Erythroblast (primary cell): ENCODE measurements at regions not wholly inside any gene's neighbourhood (a gene's known extent, or its start where the extent isn't known, plus 50 kb on each side); places are given as distances from the start of the nearest gene placed in this dataset.

Source experiments
- GATA1 ChIP-seq: IDR thresholded peaks from 2 replicates; pipeline ENCODE4 v1.6.1; 2011; ENCODE audit warnings: low read depth, mild to moderate bottlenecking, control low read depth, low read length, moderate library complexity
- POLR2A ChIP-seq: IDR thresholded peaks from 2 replicates; pipeline ENCODE4 v1.6.1; 2011; ENCODE audit warnings: mild to moderate bottlenecking, low read length

DNA sequence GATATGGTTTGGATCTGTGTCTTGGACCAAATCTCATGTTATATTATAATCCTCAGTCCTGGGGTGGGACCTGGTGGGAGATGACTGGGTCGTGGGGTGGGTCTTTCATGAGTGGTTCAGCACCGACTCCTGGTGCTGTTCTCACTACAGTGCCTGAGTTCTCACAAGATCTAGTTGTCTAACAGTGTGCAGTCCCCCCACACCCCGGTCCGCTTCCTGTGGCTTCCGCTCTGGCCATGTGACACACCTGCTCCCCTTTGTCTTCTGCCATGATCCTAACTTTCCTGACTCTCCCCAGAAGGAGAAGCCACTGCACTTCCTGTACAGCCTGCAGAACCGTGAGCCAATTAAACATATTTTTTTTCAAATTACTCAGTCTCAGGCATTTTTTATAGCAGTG lies 1262.2 kb downstream of the TMEM121 start:
- TF ChIP-seq GATA1, result no peak
- TF ChIP-seq POLR2A, result no peak
